ENCODE measurements at regions not wholly inside any gene's neighbourhood (a gene's known extent, or its start where the extent isn't known, plus 50 kb on each side); places are given as distances from the start of the nearest gene placed in this dataset.

- no peak overlapping the region for H3K27ac Mint-ChIP-seq
- H3K27me3 Mint-ChIP-seq (ENCODE audit: low read depth): no peaks in the 10 kb centered on the region
Measured at GRCh38 chr4:79625361-79625760, 217.3 kb upstream of the GK2 start.

GRCh38 chr4:79623021-79623870 lies 215.2 kb upstream of the GK2 start:
- peaks cover 22% of the 10 kb centered on the region for H3K4me1 Mint-ChIP-seq
- ChIA-PET CTCF (no interaction called here), POLR2A (no interaction called here)
- ATAC-seq: no peak; the same call in 1 of the 2 replicates
- TF ChIP-seq NR1H2 (CRISPR knock-in tag; IDR thresholded peaks at IDR 0.05): no peak
- no peak for TF ChIP-seq PRDM15 (CRISPR knock-in tag; IDR thresholded peaks at IDR 0.05)
- no peak for TF ChIP-seq ETV6 (CRISPR knock-in tag; IDR thresholded peaks at IDR 0.05)
- TF ChIP-seq CREM (CRISPR knock-in tag; IDR thresholded peaks at IDR 0.05): no peak
- TF ChIP-seq JUN (CRISPR knock-in tag; IDR thresholded peaks at IDR 0.05): no peak
- no peak for TF ChIP-seq MAX (CRISPR knock-in tag; IDR thresholded peaks at IDR 0.05)
- no peak for TF ChIP-seq ZSCAN18 (CRISPR knock-in tag; IDR thresholded peaks at IDR 0.05)
- TF ChIP-seq GRHL2 (CRISPR knock-in tag; IDR thresholded peaks at IDR 0.05; ENCODE audit: insufficient replicate concordance, severe bottlenecking): no peak
- no peak for TF ChIP-seq TP53 (CRISPR knock-in tag; IDR thresholded peaks at IDR 0.05)
- TF ChIP-seq E2F1 (CRISPR knock-in tag; IDR thresholded peaks at IDR 0.05): no peak
- TF ChIP-seq JAZF1 (CRISPR knock-in tag; IDR thresholded peaks at IDR 0.05): no peak
- no peak for TF ChIP-seq ELF4 (CRISPR knock-in tag; IDR thresholded peaks at IDR 0.05; ENCODE audit: low read depth)
- TF ChIP-seq ZNF219 (CRISPR knock-in tag; IDR thresholded peaks at IDR 0.05; ENCODE audit: borderline replicate concordance): no peak
- TF ChIP-seq SMAD4 (CRISPR knock-in tag; IDR thresholded peaks at IDR 0.05): no peak
- no peak for TF ChIP-seq ERG (CRISPR knock-in tag; IDR thresholded peaks at IDR 0.05)
- TF ChIP-seq TEAD1 (CRISPR knock-in tag; IDR thresholded peaks at IDR 0.05): no peak
- TF ChIP-seq GABPB1 (CRISPR knock-in tag; IDR thresholded peaks at IDR 0.05): no peak
- no peaks in the 10 kb centered on the region for H3K9me3 Mint-ChIP-seq
- no peak for DNase-seq (ENCODE audit: low spot score)
- H3K4me3 Mint-ChIP-seq: no peak overlapping the region
- no peaks in the 10 kb centered on the region for H3K27me3 Mint-ChIP-seq (ENCODE audit: low read depth)
- H3K27ac Mint-ChIP-seq: no peak overlapping the region
- no peaks in the 10 kb centered on the region for H3K36me3 Mint-ChIP-seq

More at GRCh38 chr4:79625361-79625760, 217.3 kb upstream of the GK2 start:
- ChIA-PET CTCF (no interaction called here), POLR2A (no interaction called here)
- Mint-ChIP-seq H3K36me3 (no peaks in the 10 kb centered on the region), H3K4me1 (peaks cover 30% of the 10 kb centered on the region), H3K4me3 (no peak overlapping the region), H3K9me3 (no peaks in the 10 kb centered on the region)
- TF ChIP-seq IRF2 (CRISPR knock-in tag; IDR thresholded peaks at IDR 0.05; ENCODE audit: borderline replicate concordance, low read depth): no peak
- no peak for TF ChIP-seq RELA (CRISPR knock-in tag; IDR thresholded peaks at IDR 0.05; ENCODE audit: borderline replicate concordance)
- TF ChIP-seq ZNF423 (CRISPR knock-in tag; IDR thresholded peaks at IDR 0.05): no peak
- no peak for TF ChIP-seq STAT6 (CRISPR knock-in tag; conservative IDR thresholded peaks at IDR 0.05; ENCODE audit: low read depth)
- no peak for TF ChIP-seq KAT7 (CRISPR knock-in tag; IDR thresholded peaks at IDR 0.05; ENCODE audit: borderline replicate concordance)
- no peak for TF ChIP-seq ZNF138 (CRISPR knock-in tag; conservative IDR thresholded peaks at IDR 0.05)
- TF ChIP-seq NR2C2 (CRISPR knock-in tag; IDR thresholded peaks at IDR 0.05): no peak
- TF ChIP-seq JUN (CRISPR knock-in tag; IDR thresholded peaks at IDR 0.05): no peak
- ATAC-seq: no peak
- no peak for DNase-seq (ENCODE audit: low spot score)
